HG03558 (cell line): ENCODE measurements at regions not wholly inside any gene's neighbourhood (a gene's known extent, or its start where the extent isn't known, plus 50 kb on each side); places are given as distances from the start of the nearest gene placed in this dataset.
A peak's percentile ranks its signal among the peaks of the same experiment; 100 is the strongest.
"Not testable (repeated sequence)": the region's sequence is repeated elsewhere in the genome, so short reads cannot be mapped to it uniquely, and the experiment has no call there.

Source experiments
- ATAC-seq: cut with Tn5 transposase; IDR thresholded peaks from one replicate; pipeline ENCODE4 v1.9.1; 2021; ENCODE audit warnings: moderate number of reproducible peaks; ENCODE audit not compliant: unreplicated experiment; ENCODE audit errors: extremely low read depth

DNA sequence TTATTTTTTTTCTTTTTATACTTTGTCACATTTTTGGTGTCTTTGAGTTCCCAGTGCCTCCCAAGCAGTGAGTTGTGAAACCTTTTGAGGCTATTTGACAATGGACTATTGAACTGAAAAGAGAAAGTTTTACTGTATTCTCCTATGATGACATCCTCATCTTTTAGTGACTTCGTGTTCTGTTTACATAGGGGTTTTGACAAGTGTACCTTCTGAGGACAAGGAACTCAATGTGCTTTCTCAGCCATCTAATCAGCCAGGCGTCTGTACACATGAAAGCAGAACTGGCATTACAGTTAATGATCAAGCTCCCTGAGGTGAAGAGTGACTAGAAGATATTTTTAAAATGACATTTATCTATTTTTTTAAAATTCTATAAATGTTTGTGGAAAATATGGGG, 175.5 kb downstream of the ANXA1 start:
- ATAC-seq = no peak

DNA sequence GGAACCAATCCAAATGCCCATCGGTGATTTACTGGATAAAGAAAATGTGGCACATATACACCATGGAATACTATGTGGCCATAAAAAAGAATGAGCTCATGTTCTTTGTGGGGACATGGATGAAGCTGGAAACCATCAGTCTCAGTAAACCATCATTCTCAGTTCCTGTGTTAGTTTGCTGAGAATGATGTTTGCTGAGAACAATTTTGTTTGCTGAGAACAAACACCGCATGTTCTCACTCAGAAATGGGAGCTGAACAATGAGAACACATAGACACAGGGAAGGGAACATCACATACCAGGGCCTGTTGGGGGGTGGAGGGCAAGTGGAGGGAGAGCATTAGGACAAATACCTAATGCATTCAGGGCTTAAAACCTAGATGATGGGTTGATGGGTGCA, 185.5 kb downstream of the ANXA1 start:
- not testable (repeated sequence) for ATAC-seq

DNA sequence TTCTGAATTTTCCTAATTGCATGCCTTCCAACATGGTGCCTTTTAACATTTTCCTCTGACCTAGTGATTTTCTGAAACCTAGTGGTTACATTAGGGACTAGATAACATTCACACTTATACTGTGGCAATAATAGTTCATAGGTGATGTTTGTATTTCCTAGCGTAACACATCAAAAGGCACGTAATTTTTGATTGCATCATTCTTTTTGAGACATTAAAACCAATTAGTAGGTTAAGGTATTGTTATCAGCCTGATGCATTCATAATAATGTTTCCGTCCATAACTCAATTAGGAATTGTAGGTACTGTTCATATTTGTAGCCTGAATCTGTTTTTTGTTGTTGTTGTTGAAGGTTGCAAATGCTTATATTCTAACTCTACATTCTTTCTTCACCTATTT, 192.4 kb downstream of the ANXA1 start:
- ATAC-seq = no peak

DNA sequence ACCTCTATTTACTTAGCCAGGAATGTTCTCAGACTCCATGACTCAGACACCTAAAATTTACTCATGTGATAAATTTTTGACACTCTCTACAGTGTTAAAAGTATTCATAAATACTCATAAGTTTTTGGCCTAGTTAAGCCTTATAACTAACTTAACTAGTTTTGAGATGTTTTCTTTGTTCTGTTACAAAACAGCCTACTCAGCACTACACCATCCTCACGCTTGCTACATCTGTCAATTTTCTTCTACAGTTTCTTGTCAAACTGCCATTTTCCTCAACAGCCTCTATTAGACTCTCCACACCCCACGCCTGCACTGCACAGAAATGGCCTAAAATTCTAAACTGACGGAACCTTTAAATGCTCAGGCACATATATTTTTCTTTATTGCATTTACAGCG, 195.5 kb downstream of the ANXA1 start:
- no peak for ATAC-seq

DNA sequence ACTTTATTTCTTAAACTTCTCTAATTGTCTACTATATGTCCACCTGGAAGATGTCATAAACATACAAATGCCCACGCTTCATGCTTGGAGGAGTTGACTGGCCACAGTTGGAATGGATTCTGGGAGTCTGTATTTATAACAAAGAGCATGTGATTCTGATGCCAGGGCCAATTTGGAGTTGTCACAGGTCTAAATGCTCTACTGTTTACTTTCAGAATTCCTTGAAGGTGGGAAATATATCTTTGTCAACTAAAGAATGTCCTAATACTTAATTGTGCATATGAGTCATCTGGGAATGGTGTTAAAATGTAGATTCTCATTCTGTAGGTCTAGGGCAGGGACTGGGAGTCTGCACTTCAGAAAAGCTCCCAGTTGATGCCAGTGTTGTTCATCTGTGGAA, 196.1 kb downstream of the ANXA1 start:
- ATAC-seq = no peak

DNA sequence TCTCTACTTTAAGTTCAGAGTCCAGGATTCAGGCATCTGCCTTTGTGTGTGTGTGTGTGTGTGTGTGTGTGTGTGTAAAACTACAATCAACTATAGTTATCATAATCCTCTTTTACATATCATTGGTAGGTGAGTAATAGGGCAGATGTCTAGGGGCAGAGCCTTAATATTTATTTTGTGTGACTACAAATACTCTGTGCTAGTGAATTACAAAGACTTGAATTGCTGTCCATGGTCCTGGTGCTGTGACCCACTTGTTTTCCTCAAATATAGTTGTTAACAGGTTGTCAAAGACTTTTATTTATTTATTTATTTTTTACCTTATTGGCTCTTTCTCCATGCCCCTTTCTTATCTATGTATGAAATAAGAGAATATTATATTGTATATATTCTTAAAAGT, 196.8 kb downstream of the ANXA1 start:
- ATAC-seq = no peak

DNA sequence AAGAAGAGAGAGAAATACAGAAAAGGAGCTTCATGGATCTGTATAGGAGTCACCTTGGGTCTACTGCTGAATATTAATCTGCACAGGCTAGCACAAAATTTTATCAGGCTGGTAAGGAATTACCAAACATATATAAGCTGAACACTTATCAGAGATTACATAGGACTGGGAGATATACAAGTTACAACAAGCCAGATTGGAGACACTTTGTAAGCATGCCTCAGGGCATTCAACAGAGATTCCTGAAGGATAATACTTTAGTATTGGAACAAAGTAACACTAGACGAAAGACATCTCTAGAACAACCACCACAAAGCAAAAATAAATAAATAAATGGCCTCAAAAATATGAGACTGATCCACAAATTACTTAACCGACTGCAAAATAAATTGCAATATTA, 197.8 kb downstream of the ANXA1 start:
- ATAC-seq = no peak

DNA sequence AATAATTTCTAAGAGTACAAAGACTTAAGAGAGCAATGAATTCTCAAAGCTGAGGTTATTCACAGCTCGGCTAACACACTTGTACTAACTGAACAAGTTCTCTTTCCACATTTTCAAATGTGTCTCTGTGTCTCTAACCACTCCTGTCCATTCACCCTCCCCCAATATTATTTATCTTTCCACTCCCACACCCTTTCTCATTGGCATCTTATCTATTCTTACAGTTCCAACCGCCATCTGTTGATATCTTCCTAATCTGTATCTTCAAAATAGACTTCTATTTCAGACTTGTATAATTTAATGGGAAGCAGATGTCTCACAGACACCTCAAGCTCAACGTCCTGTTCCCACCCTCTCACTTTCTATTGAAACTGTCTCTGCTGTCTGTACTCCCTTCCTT, 205.9 kb downstream of the ANXA1 start:
- ATAC-seq = no peak

DNA sequence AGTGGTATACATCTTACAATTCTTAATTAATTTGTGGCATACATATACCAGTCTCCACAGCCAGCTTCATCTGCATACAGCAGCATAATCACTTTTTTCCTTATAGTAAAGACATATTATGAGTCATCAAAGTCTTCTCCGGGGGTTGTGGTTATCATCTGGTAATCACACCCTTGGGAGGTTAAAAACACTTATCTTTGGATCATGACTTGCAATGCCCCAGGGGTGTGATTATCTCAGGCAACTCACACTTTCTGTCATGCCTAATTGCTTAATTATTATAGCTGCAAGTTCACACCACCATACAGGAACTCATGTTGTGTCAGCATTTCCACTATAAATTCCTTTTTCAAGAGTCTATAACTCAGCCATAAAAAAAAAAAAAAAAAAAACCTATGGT, 218.4 kb downstream of the ANXA1 start:
- no peak for ATAC-seq

DNA sequence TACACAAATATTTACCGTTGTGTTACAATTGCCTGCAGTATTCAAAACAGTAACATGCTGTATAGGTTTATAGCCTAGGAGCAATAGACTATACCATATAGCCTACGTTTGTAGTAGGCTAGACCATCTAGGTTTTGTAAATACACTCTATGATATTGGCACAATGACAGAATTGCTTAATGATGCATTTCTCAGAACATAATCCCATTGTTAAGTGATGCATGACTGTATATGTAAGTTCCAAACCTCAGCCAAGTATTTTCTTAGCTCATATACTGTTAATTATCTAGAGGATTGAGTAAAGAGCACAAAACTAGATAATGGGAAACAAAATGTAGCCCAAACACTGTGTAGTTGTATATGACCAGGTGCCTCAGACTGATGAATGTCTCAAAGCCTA, 220.1 kb downstream of the ANXA1 start:
- no peak for ATAC-seq

DNA sequence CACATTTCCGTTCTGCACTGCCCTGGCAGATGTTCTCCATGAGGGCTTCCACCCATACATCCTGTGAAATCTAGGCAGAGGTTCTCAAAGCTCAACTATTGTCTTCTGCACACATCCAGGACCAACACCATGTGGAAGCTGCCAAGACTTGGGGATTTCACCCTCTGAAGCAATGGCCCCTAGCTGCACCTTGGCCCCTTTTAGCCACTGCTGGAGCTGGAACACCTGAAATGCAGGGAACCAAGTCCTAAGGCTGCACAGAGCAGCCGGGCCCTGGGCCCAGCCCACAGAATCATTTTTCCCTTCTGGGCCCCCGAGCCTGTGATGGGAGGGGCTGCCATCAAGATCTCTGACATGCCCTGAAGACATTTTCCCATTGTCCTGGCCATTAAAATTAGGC, 228.7 kb downstream of the ANXA1 start:
- ATAC-seq = no peak

DNA sequence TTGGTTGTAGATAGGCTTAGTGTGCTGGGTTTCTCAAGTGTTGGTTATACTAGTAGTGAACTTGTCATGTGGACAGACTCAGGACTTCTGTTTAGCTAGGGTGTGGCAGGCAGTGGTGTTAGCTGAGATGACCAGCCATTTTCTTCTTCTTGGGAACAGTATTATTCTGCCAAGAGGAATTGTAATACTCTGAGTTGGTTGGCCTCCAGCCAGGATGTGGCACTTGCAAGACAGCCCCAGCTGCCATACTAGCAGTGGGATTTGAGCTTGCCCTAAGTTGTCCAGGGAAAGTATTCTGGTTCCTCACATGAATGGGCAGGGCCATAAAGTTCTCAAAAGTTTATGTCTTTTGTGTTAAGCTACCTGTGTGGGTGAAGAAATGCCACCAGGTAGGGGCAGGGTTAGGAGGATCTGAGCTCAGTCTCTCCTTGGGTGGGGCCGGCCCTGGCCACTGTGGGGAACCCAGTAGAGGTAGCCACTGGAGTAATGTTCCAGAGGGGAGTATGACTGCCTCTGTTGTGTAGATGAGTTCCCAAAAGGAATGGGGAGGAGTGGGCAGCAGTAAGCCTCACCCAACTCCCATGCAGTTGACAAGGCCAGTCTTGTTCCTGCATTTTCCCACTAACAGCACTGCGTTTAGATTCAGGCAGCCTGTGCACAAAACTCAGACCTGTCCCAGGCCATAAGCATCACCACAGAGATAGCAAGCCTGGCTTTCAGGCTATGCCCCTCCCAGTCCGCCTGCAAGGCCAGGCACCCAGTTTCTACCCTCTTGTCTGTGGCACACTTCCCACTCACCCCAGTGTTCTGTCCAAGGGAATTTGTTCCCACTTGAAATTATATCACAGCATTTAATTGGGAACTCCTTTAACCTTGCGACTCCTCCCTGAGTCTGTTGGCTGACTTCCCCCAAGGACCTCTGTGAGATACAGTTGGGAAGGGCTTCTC, 250.7 kb downstream of the ANXA1 start:
- ATAC-seq = no peak

DNA sequence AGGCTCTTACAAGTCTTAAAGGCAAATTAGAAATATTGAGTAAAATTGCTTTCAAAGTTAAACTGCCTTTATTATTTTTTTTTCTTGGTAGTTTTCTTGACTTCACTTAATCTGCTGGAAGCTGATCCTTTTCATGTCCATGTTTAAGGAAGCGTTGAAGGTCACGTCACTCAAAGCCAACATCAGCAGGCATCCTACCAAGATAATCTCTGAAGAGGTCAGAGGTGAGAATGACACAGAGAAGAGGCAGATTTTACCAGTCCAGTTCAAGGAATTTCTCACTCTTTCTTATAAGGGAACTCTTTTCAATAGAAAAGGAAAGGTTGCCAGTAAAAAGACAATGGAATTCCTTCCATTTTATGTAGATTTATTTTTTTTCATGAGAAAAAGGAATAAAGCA, 259.8 kb downstream of the ANXA1 start:
- ATAC-seq = no peak

DNA sequence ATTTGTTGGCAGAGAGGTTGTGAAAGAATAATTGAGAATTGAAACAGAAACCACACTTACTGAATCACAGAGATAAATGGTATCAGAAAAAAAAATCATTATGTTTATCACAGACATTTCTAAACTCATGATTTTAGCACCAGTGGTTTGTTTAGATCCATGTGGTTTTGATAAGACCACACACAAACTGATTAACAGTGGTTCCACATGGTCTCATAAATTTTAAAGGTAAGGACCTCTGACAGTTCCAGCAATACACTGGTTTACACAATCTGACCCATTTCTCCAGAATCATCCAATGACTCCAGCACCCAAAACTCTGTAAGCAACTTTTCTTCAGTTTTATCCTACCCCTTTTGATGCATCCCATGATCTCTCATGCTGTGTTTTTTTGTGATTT, 261.2 kb downstream of the ANXA1 start:
- no peak for ATAC-seq

DNA sequence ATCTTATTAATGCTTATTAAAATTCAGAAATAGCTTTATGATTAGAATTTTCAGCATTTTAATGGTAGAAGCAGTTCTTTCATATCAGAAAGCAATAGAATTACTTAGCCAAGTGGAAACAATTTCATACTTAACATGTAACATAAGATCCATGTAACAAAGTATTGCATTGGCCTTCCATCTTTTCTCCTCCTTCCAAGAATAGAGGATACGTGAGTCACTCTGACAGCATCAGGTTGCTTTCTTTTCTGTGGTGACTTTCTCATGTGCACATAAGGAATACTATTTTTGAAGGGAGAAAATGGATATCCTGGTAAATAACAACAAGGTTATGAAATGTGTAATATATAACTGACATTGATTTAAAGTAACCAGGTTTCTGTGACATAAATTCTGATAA, 272.2 kb downstream of the ANXA1 start:
- ATAC-seq = no peak

DNA sequence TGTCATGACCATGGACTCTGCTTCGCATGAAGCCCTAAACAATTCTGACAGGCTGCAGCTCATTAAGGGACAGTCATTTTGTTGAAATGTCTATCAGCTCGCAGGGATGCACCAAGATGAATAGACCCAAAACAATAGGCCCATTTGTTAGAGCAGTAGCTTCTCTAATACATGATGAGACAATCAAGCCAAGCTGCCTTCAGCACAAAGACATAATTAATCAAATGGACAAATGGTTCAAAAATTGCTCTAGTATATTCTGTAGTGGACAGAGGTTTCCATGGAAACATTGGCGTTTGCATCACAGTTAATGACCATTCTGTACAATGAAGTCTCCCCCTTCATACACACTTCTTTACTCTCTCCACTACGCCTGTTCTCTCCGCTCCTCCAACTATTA, 274.6 kb downstream of the ANXA1 start:
- ATAC-seq = no peak

DNA sequence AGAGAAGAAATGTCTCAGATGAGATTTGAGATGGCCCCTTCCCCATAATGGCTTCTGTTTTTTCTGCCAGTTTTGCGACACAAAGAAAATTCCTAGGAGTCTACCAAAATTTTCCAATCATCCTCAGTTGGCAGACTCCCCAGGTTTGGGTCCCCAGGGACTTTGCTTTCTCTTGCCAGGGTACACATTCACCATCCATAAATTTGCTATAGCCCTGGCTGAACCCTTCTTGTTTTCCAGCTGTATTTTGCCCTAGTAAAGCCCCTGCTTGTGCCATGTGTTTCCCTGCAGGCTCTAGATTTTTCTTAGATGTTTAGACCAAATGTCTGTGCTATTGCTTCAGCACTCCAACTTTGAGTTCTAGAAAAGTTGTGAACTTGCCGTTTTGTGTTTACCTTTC, 283.2 kb downstream of the ANXA1 start:
- ATAC-seq = no peak

DNA sequence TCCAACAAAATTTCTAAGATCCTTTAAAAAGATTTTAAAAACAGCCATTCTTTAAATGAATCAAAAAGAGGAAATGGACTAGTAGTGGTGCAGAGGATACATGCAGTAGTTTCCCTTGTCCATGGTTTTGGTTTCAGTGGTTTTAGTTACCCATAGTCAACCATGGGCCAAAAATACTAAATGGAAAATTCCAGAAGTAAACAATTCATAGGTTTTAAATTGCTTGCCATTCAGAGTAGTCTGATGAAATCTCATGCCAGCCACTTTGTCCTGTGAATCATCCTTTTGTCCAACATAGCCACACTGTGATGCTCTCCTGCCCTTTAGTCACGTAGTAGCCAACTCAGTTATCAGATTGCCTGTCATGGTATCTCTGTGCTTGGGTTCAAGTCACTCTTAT, 286.1 kb downstream of the ANXA1 start:
- ATAC-seq = peak; percentile 66

DNA sequence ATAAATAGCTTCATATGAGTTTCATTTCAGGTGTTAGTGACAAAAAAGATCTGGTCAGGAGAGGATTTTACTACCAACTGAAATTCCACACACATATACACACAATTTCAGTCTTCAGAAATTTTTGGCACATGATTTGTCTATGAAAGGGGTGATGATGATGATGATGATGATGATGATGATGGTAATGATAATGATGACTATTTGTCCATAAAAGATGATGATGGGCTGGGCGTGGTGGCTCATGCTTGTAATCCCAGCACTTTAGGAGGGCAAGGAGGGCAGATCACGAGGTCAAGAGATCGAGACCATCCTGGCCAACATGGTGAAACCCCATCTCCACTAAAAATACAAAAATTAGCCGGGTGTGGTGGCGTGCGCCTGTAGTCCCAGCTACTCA, 288.2 kb downstream of the ANXA1 start:
- not testable (repeated sequence) for ATAC-seq

DNA sequence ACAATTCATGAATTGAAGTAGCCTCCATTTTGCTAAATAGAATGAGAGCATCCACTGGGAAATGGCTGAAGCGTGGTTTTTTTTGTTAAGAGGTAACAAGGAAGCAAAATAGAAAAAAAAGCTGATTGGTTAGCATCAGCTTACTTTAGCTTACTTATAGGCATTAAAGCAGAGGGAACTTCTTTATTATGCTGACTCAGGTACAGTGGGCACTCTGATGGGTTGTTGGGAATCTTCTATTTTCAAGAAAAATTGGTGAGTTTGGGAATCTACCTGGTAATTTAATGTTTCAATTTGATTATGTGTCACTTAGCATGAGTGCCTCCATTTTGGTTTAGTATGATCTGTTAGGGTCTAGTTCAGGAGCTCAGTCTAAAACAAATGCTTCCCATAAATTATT, 289.6 kb downstream of the ANXA1 start:
- no peak for ATAC-seq

DNA sequence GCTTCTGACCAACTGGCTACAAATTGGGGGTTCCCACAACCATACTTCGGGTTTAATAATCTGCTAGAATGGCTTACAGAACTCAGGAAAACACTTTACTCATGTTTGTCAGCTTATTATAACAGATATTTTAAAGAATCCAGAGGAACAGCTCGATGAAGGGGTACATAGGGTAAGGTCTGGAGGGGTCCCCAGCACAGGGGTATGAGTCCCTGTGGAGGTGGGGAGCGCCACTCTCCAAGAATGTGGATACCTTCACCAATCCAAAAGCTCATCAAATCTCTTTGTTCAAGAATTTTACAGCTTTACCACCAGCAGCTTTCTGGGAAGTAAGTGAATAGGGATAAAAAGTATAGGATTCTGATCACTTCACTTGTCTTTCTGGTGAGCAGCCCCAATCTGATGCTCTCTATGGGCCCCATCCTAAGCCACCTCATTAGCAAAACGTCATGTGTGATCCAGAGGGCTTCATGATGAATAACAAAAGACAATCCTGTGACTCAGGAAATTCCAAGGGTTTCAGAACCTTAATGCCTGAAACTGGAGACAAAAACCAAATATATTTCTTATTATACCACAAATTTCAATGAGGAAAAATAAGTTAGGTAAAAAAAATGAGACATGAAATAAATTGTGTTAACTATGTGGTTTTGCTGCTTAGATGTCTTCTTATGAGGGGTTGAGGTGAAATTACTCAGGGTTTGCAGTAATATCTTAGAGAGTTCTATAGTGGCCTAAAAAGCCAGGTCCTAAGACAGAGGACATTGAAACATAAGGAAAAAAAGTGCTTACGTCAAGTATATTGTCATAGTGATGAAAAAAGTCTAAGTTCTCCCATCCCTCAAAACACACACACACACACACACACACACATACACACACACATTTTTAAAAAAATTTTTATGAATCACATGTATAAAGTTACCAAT, 290.5 kb downstream of the ANXA1 start:
- no peak for ATAC-seq
